ENCODE measurements at regions not wholly inside any gene's neighbourhood (a gene's known extent, or its start where the extent isn't known, plus 50 kb on each side); places are given as distances from the start of the nearest gene placed in this dataset.

DNA sequence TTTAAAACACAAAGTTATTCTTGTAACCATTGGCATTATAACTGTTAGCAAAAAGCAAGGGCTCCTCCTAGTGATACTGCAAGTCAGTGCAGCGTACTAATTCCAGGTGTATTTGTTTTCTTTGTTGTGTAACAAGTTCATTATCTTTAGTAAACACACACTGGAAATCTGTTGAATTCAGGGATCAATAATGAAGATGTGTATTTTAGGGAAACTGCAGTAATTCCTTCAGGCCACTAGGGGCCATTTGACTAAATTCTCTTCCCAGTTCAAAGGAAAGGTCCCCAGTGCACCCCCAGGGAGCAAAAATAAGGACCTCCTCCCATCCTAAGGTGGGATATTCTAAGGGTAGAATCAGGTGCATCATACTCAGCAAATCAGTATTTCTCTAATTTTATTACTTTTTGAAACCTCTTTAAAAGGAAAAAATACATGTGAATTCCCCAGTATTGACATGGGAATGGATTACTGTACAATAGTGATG is 158.6 kb upstream of the LYZL1 start:
- DNase-seq, result no peak

DNA sequence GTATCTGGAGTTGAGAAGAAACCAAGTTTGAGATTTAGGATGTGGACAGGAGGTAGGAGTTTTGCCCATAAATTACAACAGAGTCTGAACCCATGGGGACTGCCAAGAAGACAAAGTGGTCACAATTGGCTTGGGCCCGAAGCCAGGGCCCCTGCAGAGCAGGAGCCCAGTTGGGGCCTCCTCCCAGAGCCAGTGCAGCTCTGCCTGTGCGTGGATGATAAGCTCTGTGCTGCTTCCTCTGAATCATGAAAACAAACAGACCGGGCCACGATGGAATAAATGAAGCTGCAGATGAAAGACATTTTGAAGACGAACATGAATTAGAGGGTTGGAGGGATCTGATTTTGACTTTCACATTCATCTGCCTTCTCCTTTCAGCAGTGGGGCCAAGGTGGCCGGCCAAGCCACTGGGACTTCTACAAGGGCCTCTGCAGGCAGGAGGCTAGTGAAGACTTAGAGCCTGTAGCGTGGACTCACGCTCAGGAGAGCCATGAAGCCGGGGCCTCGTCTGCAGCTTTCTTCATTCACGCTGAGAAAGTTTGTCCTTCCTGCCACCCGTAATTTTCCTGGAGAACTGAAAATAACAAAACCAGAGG is 156.8 kb upstream of the LYZL1 start:
- DNase-seq, result no peak

DNA sequence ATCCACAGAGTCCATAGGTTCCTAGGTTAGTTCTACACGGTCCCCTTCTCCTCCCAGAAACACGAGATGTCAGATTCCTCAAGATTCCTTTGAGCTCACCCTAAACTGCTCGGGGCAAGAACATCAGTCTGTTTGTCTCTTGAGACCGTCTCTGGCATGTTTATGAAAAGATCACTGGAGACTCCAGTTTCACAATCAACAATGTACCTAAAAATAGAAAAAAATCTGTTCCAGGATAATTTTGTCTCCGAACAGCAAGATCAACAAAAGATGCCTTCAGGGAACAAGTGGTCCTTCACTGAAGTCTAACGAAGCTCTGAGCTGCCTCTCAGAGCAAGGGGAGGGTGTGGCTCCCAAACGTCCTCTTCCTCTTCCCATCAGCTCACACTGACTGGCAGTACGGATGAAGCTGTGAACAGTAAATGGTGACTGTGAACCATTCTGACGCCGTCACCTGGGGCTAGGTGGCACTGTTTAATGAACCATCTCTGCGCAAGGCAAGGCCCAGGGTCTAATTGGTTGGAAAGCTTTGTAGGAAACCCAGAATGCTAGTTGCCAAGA is 156.2 kb upstream of the LYZL1 start:
- no peak for DNase-seq

DNA sequence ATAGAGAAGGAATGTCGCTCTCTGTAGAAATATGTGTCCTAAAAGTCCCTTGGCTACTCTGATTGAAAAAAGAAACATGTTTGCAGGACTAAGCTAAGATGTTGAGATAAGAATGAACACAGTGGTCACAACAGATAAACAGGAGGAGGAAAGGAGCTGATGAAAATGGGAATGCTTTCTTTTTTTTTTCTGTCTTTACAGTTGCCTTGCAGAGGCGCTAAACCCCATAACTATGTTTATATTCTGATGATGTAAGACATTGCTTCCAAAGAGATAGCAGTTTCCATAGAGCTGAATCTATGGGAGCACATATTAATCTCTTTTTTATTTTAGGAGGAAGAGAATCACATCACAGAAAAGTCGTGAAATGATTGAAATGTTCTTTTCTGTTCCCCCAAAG is 153.5 kb upstream of the LYZL1 start:
- no peak for DNase-seq

DNA sequence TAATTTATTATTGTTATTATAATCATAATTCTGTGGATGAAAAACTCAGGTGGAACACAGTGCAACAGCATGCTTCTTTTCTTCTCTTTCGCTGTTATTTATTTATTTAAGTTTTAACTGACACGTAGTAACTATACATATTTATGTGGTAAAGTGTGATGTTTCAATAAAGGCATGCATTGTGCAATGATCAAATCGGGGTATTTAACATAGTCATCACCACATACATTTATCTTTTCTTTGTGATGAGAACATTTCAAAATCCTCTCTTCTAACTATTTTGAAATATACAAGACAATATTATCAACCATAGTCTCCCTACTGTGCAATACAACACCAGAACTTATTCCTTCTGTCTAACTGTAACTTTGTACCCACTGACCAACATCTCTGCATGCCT is 152.5 kb upstream of the LYZL1 start:
- no peak for DNase-seq

DNA sequence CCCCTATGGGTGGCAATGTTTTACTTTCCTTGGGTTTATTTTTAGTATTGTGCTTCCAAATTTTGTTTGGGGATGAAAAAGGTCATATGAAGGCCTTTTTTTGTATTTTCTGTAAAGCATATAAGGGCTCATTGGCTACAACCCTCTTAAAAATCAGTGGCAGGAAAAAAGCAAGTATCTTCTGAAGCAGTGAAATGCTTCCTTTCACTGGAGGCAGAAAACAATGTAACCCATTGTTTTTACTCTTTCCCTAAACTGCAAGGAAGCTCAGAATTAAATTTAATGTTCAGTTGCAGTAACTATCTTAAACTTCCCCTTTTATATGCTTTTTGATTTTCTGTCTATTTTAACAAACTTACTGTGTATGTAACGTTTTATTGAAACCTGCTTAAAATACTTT is 148.7 kb upstream of the LYZL1 start:
- DNase-seq, result no peak

DNA sequence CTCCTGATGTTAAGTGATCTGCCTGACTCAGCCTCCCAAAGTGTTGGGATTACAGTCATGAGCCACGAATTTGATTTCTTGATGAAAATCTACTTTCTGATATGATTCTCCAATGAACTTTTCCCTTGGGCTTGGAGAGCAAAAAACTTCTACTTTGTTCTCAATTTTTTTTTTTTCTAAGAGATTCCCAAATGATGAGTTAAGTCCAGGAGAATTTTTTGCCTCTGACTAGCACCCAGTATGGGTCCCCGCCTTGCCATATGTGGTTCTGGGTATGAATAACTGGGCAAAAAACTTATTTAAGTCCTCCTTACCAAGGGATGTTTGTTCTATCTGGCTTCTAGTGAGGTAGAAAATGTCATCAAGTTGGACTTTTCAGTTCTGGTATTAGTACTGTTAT is 147.9 kb upstream of the LYZL1 start:
- no peak for DNase-seq

DNA sequence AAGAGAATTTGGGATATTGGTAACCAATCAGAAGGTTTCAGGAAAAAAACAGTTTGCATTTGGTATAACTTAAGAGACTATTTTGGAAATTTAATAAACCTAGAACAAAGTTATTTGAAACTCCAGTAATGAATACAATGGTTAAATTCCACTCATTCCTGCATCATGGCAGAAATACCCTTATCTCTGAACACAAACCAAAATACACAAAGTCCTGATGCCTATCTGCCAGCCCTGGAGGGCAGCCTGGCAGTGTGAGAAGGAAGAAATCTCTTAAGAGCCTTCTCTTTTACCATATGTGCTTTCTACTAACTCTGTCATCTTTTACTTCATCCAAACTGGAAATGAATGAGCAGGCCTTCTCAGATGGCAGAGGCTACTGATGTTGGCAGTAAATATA is 147.1 kb upstream of the LYZL1 start:
- DNase-seq, result no peak

DNA sequence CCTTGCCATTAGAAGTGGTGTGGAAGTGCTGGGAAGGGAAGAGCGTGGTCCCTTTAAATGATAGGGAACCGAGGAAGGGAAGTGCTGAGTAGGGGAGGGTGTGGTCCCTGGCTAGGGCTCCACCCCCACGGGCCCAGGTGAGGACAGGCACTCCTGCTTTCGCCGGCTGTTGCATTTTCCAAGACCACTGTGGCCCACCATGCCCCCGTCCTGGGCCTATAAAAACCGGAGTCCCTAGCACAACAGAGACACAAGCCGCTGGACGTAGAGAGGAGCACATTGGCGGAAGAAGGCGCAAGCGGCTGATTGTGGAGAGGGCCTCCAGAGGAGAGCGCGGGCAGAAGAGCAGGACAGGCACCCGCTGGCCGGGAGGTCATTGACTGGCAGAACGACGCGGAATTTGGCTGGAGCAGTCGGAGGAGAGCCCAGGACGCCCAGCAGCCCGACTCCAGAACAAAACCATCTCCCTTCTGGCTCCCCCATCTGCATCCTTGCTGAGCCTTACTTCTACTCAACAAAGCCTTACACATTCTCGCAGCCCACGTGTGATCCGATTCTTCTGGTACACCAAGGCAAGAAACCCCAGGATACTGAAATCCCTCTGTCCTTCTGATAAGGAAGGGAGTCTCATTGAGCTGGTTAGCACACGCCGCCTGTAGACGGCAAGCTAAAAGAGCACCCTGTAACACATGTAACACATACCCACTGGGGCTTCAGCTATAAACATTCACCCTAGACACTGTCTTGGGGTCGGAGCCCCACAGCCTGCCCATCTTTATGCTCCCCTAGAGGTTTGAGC is 146.2 kb upstream of the LYZL1 start:
- no peak for DNase-seq

DNA sequence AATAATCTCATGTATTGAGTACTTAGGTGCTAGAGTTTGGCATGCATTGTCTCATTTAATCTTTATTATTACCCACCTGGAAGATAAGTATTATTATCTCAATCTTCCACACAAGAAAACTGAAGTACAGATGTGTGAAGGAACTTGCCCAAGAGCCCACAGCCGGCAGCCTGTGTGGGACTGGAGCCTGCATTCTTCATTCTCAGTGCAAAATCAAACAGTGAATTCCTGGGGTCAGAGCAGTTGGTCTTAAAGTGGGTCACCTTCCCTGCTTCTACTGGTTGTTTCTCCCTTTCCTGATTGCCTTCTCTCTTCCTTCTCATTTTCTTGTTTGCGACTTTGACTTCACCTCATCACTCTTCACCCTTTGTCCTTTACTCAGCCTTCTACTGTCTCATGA is 144.7 kb upstream of the LYZL1 start:
- DNase-seq, result no peak

DNA sequence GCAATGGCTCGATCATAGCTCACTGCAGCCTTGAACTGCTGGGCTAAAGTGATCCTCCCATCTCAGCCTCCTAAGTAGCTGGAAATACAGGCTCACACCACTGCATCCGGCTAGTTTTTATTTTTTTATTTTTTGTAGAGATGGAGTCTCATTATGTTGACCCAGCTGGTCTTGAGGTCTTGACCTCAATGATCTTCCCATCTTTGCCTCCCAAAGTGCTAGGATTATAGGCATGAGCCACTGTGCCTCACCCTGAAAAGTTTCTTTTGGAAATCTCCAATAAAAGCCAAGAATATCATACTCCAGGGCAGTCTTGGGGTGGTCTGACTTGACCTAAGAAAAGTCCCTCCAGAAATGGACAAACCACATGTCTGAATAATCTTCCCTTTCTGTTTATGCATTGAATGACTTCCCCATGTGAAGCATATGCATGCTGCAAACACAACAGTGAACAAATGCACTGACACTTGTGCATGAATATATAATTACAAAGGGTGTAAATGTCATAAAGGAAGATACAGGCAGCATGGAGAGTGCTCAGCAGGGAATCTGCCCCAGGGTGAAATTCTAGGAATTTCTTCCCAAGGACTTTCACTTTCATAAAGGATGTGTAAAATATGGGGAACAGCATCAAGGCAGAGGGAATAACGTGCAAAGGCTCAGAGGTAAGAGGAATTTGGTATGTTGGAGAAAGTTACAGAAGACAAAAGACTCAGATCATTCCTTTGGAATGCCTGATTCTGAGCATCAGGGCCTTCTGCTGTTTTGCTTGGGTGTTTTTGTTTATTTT is 142.4 kb upstream of the LYZL1 start:
- no peak for DNase-seq

DNA sequence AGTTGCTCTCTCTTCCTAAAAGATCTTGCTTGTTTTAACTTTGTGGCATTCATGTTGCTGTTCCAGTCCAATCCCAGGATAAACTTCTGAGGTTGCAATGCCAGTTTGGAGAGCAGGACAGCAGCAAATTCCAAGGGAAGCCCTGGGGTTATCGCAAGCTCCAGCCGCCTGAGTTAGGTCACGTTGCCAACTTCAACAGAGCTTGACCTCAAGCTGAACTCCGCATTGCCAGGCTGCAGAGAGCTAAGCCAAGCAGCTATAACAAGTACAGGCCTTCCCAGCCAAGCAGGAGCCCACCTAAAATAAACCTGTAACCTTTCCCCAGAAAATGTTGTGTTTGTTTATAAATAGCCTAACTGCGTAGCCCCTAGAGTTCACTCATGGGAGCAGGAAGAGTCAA is 138.9 kb upstream of the LYZL1 start:
- DNase-seq, result no peak

DNA sequence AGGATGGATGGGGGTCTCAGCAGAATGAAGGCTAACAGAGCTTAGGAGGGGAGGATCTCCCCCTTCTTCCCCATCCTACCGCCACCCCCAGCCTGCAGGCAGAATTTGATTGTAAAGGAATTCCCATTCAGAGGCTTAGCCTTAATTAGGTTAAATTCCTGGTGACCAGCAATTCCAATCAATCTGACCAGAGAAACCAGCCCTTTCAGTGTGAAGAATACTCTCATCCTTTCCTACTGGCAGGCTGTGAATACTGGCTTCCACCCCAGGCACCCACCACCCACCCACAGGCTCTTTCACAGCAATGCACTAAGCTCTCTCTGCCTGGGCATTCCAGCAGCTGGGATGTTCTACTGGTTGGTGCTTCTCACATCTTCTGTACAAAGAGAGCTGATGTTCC is 137.9 kb upstream of the LYZL1 start:
- DNase-seq, result no peak

DNA sequence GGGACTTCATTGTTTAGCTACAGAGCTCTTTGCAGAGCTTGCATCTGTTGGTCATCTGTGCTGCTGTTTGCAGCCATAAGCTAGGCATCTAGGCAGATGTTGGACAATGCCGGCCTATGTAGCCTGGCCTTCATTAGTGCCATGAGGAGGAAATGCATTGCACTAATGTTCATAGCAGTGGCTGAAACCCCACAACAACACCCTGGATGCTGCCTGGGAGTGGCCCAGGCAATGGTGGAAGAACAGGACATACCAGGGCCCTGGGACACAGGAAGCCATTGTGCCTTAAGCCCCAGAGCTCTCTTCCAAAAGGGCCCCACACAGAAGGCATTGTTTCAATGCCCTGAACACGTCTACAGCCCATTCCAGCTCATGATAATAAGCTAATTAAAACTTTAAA is 131.5 kb upstream of the LYZL1 start:
- DNase-seq, result no peak

DNA sequence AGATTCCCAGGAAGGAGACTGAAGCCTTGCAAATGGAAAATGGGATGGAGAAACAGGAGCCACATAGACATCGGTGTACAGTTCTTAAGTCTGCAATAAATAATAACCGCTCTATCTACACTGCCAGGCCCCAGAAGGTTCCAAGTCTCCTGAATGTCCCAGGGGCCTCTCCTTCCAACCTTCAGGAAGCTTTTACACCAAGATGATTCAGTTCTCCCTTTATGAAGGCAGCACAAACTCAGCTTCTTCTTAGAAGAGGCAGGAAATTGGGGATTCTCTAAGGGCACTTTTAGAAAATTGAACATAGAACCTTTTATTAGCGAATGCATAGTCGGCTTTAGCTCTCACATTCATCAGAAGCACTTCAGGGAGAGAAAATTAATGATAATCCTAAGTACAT is 130.8 kb upstream of the LYZL1 start:
- DNase-seq, result no peak

DNA sequence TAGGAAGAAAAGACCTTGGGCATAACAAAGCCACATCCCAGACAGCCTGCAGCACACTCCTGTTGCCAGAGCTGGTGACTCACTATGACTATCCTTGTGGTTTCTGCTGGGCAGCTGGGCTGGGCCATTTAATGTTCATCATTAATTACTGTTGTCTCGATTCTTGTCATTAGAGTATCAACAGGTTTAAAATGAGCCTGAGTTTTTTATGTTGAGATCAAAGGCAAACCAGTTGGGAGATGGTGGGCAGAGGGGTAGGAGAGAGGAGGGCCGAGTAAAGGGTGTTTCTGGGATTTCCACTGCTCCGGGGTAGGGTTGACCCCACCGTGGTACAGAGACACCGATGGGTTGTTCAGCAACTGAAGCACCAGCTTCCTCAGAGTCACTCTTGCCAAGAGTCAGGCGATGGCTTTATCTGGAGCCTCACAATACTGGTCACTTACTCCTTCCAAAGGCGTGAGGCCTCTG is 128.7 kb upstream of the LYZL1 start:
- DNase-seq, result no peak

DNA sequence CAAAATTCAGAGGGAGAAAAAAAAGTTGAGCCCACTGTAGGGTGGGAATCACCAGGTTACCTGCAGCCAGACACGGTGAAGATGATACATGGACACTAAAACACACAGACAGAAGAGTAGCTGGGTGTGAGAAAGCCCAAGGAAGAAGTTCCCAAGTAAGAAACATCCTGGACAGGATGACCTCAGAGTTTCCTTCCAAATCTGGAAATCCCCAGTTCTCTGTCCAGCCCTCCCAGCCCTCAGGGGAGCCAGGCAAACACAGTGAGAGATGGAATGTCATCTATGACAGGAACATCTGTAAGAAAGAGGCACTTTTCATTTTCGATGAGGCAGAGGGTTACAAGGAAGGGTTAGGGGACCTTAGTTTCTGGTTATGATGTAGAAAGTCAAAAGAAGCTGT is 125.1 kb upstream of the LYZL1 start:
- DNase-seq, result no peak

DNA sequence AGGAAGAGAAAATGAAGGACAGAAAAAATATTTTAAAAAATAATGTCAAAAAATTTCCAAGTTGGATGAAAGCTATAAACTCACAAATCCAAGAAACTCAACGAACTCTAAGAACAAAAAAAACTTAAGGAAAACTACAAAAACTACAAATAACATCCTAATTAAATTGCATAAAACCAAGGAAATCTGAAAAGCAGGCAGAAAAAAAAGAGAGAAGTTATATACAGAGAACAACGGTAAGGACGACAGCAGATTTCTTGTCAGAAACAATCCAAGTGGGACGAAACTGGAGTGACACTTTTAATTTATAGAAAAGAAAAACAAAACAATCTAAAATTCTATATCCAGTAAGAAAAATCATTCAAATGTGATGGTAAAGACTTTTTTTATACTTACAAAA is 122.2 kb upstream of the LYZL1 start:
- DNase-seq, result no peak

DNA sequence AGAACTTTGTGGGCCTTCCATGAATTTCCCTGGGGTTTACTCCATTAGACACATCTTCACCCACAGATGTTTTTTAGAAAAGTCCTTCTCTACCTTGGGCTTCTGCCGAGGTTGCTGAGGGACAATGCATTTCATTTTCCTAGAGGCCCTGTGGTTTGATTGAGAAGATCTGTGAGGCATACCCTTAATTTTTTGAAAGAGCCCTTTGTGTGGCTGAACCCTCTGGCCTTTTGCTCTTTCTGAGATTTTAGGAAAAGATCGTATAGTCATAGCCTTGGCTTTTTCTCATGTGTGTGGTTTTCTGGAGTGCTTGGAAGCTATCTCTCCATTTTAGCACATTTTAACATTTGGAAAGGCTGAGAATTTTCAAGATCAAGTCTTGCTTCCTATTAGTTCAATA is 119.8 kb upstream of the LYZL1 start:
- no peak for DNase-seq

DNA sequence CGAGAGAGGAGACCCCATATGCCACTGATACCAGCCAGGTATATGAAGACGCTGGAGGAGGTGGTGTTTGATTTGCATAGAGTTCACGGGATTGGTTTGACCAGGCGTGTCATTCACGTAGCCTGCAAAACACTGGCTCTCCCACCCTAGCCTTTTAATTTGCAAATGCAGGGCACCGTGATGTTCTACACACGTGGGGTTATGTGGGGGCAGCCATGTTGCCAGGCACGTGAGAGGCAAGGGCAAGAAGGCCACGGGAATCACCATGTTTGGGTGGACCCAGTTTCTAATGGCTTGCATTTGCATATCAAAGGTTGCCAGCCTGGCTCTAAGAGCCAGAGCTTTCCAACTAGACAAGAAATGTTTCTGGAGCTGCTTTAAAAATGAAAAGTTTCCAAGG is 117.2 kb upstream of the LYZL1 start:
- no peak for DNase-seq

DNA sequence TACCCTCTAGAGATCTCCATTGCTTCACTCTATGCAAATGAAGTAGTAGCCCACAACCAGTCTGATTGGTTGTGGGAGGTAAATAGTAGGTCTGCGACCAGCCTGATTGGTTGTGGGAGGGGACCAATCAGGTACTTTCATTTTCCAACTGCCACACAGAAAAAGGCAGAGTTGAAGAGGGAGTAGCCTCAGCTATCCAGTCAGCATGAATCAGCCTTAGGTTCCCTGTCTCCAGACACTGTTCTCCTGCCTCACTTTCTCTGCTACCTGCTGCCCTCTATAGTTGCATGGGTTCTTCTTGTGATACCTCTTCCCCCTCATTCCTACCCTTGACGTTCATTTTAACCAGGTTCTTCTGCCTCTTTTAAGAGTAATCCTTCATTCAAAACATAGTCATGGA is 114.5 kb upstream of the LYZL1 start:
- DNase-seq, result no peak

DNA sequence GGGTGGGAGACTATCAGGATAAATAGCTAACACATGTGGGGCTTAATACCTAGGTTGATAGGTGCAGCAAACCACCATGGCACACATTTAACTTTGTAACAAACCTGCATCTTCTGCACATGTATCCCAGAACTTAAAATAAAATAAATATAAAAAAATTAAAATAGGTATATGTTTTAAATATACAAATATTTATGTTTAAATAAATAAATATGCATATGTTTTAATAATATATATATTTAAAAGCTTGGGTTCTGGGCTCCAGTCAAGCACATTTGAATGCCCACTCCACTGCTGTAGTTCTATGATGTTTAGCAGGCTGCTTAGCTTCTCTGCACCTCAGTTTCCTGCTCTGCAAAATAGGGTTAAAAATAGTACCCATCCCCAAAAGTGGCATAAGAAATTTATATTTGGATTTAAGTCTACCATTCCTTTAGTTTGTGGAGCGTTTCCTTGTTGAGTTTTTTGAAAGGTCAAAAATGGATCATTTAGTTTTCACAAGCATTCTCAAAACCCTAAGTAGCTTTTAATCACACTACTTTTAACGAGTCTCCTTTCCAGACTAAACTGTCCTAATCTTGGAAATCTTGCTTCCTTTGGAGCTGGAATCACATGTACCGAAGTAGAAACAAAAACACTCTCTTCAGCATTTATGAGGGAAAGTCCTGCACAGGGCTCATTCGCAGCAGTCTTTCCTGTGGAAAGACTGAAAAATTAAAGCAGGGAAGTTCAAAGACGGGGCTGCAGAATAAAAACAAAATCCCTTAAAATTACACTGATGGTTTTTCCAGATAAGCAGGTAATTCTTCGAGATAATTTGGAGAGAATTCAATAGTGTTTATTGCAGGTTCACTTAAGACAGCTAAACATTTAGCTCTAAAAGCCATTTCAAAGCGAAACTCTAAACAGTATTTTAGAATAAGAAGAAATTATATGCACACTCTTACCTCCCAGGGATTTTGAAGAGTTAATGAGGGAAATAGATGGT is 111.7 kb upstream of the LYZL1 start:
- no peak for DNase-seq
